ENCODE measurements at regions not wholly inside any gene's neighbourhood (a gene's known extent, or its start where the extent isn't known, plus 50 kb on each side); places are given as distances from the start of the nearest gene placed in this dataset.

GRCh38 chr4:164313853-164314252, 440.1 kb upstream of the SMIM31 start:
- no peak for ATAC-seq
- TF ChIP-seq CTCF (IDR thresholded peaks at IDR 0.05): no peak
- DNase-seq: no peak
- no peaks in the 10 kb centered on the region for H3K27me3 ChIP-seq
- H3K36me3 ChIP-seq: no peaks in the 10 kb centered on the region
- no peaks in the 10 kb centered on the region for H3K4me1 ChIP-seq
- peaks cover 0 to 3% (median 0%) of the 10 kb centered on the region in 11 donors for H3K9me3 ChIP-seq
- no peak overlapping the region for H3K4me3 ChIP-seq
- 42 to 47% methylated on average over 3 of the region's 3 CpGs for WGBS, 2 donors
- intact Hi-C loops (cut with DNase I): no loop called here
- H3K27ac ChIP-seq: no peak overlapping the region

DNA sequence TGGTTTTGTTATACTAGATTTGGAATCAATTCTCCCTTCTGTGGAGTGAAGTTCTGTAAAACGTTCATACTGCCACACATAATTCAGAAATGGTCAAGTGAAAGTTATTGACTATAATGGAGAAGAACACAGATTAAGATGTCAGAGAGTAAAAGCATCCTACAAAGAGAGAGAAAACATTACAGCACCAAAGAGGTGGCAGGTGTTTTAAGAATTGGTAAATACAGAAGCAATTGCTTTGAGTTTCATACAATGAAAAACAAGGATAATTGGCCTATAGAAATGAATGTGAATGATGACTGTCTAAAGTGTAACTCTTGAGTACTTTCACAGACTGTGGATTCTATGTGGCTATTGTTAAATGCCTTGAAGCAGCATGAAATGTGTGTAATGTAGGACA, 435.6 kb upstream of the SMIM31 start:
- no peak overlapping the region for H3K4me3 ChIP-seq
- no peaks in the 10 kb centered on the region for H3K4me1 ChIP-seq
- H3K27me3 ChIP-seq: no peaks in the 10 kb centered on the region
- H3K9me3 ChIP-seq: peaks cover 0 to 3% (median 0%) of the 10 kb centered on the region in 11 donors
- ATAC-seq (no peak), DNase-seq (no peak)
- H3K27ac ChIP-seq: no peak overlapping the region
- no peaks in the 10 kb centered on the region for H3K36me3 ChIP-seq
- no peak for TF ChIP-seq CTCF (IDR thresholded peaks at IDR 0.05)
- 52 to 64% methylated on average over 1 of the region's 1 CpG for WGBS, 2 donors
- intact Hi-C loops (cut with DNase I): no loop called here

DNA sequence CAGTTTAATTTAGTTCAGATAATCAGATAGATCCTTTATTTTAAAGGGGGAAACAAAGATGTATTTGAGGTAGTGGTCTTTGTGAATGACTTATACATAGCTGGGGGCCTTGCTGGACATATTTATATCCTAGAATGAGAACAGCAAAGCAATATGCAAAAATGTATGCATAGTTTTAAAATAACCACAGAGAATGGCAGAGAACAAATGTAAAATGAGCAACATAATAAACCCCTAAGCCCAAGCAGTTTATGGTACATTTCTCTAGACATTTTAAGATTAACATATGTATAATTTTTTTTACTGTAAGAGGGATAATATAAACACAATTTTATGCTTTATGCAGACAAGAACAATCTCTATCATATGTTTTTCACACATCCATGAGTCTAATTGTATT, 434.2 kb upstream of the SMIM31 start:
- H3K4me3 ChIP-seq: no peak overlapping the region
- H3K27me3 ChIP-seq: no peaks in the 10 kb centered on the region
- no peak for ATAC-seq
- no peak for DNase-seq
- no peaks in the 10 kb centered on the region for H3K36me3 ChIP-seq
- peaks cover 0 to 3% (median 0%) of the 10 kb centered on the region in 11 donors for H3K9me3 ChIP-seq
- intact Hi-C loops (cut with DNase I): no loop called here
- no peak for TF ChIP-seq CTCF (IDR thresholded peaks at IDR 0.05)
- H3K4me1 ChIP-seq: no peaks in the 10 kb centered on the region
- H3K27ac ChIP-seq: no peak overlapping the region

GRCh38 chr4:164320847-164321246, 433.1 kb upstream of the SMIM31 start:
- Histone ChIP-seq H3K27ac (no peak overlapping the region), H3K4me1 (no peaks in the 10 kb centered on the region), H3K4me3 (no peak overlapping the region), H3K9me3 (peaks cover 0 to 3% (median 0%) of the 10 kb centered on the region in 11 donors), H3K36me3 (no peaks in the 10 kb centered on the region), H3K27me3 (no peaks in the 10 kb centered on the region)
- TF ChIP-seq CTCF (IDR thresholded peaks at IDR 0.05): no peak
- no peak for DNase-seq
- intact Hi-C loops (cut with DNase I): no loop called here
- no peak for ATAC-seq
- WGBS, 2 donors: 54 to 57% methylated on average over 6 of the region's 6 CpGs

DNA sequence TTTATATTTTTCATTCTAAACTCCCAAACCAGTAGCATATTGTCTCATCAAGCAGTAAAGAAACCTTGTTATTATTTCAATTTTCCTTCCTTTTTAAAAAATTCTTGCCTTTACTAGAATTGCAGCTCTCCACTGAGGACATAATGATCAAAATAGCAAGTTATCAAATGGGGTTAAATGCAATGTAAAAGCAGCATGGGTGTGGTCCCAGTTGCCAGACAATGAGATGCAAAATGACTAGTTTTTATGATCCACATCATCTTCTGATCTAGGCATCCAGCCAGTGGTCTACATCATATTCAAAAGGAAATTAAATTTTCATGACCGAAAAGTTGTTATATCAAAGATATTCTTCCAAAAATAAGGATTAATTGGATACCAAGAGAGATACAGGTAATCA, 427.9 kb upstream of the SMIM31 start:
- WGBS, 2 donors: 88 to 91% methylated on average over 1 of the region's 1 CpG
- Histone ChIP-seq H3K4me1 (no peaks in the 10 kb centered on the region), H3K27ac (no peak overlapping the region), H3K4me3 (no peak overlapping the region), H3K27me3 (no peaks in the 10 kb centered on the region), H3K36me3 (no peaks in the 10 kb centered on the region), H3K9me3 (no peaks in the 10 kb centered on the region)
- no peak for TF ChIP-seq CTCF (IDR thresholded peaks at IDR 0.05)
- DNase-seq (no peak), ATAC-seq (no peak)
- intact Hi-C loops (cut with DNase I): no loop called here
